ENCODE measurements at regions not wholly inside any gene's neighbourhood (a gene's known extent, or its start where the extent isn't known, plus 50 kb on each side); places are given as distances from the start of the nearest gene placed in this dataset.

- TF ChIP-seq, protein P1, sequence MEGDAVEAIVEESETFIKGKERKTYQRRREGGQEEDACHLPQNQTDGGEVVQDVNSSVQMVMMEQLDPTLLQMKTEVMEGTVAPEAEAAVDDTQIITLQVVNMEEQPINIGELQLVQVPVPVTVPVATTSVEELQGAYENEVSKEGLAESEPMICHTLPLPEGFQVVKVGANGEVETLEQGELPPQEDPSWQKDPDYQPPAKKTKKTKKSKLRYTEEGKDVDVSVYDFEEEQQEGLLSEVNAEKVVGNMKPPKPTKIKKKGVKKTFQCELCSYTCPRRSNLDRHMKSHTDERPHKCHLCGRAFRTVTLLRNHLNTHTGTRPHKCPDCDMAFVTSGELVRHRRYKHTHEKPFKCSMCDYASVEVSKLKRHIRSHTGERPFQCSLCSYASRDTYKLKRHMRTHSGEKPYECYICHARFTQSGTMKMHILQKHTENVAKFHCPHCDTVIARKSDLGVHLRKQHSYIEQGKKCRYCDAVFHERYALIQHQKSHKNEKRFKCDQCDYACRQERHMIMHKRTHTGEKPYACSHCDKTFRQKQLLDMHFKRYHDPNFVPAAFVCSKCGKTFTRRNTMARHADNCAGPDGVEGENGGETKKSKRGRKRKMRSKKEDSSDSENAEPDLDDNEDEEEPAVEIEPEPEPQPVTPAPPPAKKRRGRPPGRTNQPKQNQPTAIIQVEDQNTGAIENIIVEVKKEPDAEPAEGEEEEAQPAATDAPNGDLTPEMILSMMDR (IDR thresholded peaks at IDR 0.05), result no peak
- TF ChIP-seq POLR2A (IDR thresholded peaks at IDR 0.05), result no peak
Observed at GRCh38 chr13:76533251-76533650, 353.0 kb downstream of the KCTD12 start.

Data from body of pancreas (tissue), 4 donors.